Panc1 (cell line): ENCODE measurements at regions not wholly inside any gene's neighbourhood (a gene's known extent, or its start where the extent isn't known, plus 50 kb on each side); places are given as distances from the start of the nearest gene placed in this dataset.

Source experiments
- ATAC-seq: fragments of 200-7000 bp; cut with Tn5 transposase; 2 replicates; pipeline ENCODE4 v1.9.1; 2020; ENCODE audit warnings: mild to moderate bottlenecking, moderate library complexity
- BruUV-seq: library from RNA; stranded (reverse); fragments of 400-500 nt; replicated peaks from 2 replicates; lab custom pipeline; 2021; lab: Mats Ljungman, UMichigan
- CTCF ChIA-PET: fragments of 300-600 bp; sonication (Branson Sonifier 250); formaldehyde crosslinking; loops from one replicate; lab custom pipeline; 2022; ENCODE audit warnings: antibody characterized with exemption; lab: Charles Lee
- POLR2A ChIA-PET: fragments of 300-600 bp; sonication (Branson Sonifier 250); formaldehyde crosslinking; loops from one replicate; lab custom pipeline; 2022; ENCODE audit warnings: antibody characterized with exemption; lab: Charles Lee
- DNase-seq: peaks from one replicate; pipeline ENCODE4 v3.0.0-alpha.2; 2010; ENCODE audit warnings: low read depth, low spot score
- H3K27ac ChIP-seq: 2 replicates; pipeline ENCODE4 v1.5.1; 2011; ENCODE audit warnings: mild to moderate bottlenecking, low read length, inconsistent platforms
- H3K27me3 ChIP-seq: fragments of 200-500 bp; sonication (Bioruptor generic); 2 replicates; pipeline ENCODE4 v1.6.0; 2014; ENCODE audit warnings: low read length, inconsistent platforms; ENCODE audit not compliant: control insufficient read depth, insufficient read depth
- H3K36me3 ChIP-seq: fragments of 200-500 bp; sonication (Bioruptor generic); 2 replicates; pipeline ENCODE4 v1.5.1; 2014; ENCODE audit warnings: inconsistent platforms, mild to moderate bottlenecking, low read length, moderate library complexity; ENCODE audit not compliant: control insufficient read depth, insufficient read depth
- H3K4me1 ChIP-seq: 2 replicates; pipeline ENCODE4 v1.5.1; 2011; ENCODE audit warnings: inconsistent platforms, mild to moderate bottlenecking, low read length, moderate library complexity; ENCODE audit not compliant: control insufficient read depth, insufficient read depth
- H3K4me3 ChIP-seq, 2 experiments: 2 replicates each; pipeline ENCODE4 v1.5.1; 2011 to 2012; ENCODE audit warnings: low read depth in 2 of 2, low read length in 2 of 2, mild to moderate bottlenecking in 2 of 2, inconsistent platforms in 1 of 2, moderate library complexity in 1 of 2
- H3K9me3 ChIP-seq: fragments of 200-500 bp; sonication (Bioruptor generic); 2 replicates; pipeline ENCODE4 v1.5.1; 2014; ENCODE audit warnings: low read depth, mild to moderate bottlenecking, inconsistent platforms, low read length, moderate library complexity; ENCODE audit not compliant: control insufficient read depth, insufficient read depth
- POLR2AphosphoS5 ChIP-seq: IDR thresholded peaks from 2 replicates; pipeline ENCODE4 v1.6.1; 2012; ENCODE audit warnings: mild to moderate bottlenecking, low read depth, low read length, moderate library complexity
- SIN3A ChIP-seq: IDR thresholded peaks from 2 replicates; pipeline ENCODE4 v1.6.1; 2012; ENCODE audit warnings: low read depth, mild to moderate bottlenecking, low read length, moderate library complexity, borderline replicate concordance; ENCODE audit not compliant: insufficient read depth
- TCF7L2 ChIP-seq: IDR thresholded peaks from 2 replicates; pipeline ENCODE4 v1.6.1; 2011; ENCODE audit warnings: mild to moderate bottlenecking, low read depth, low read length, inconsistent platforms
- in situ Hi-C: cut with HindIII; loops from 2 replicates; pipeline ENCODE4 v1.10.0; 2016; ENCODE audit warnings: low sequenced_read_pairs, low pct_unique_long_range_greater_than_20kb
- intact Hi-C: fragments of 100-400 bp; cut with micrococcal nuclease; formaldehyde crosslinking; loops from one replicate; pipeline ENCODE4 v1.10.0; 2022; ENCODE audit not compliant: unreplicated experiment
- TF ChIP-seq, protein P1 (sequence below), 2 experiments: IDR thresholded peaks; 2 replicates each; pipeline ENCODE4 v1.6.1; 2011 to 2012; ENCODE audit warnings: low read depth in 2 of 2, control low read depth in 1 of 2, low read length in 1 of 2, mild to moderate bottlenecking in 1 of 2, moderate library complexity in 1 of 2; ENCODE audit not compliant: insufficient read depth in 1 of 2
- TF ChIP-seq, protein P2 (sequence below): fragments of 450-650 bp; IDR thresholded peaks from 2 replicates; pipeline ENCODE4 v1.5.1; 2017; ENCODE audit warnings: mild to moderate bottlenecking

DNA sequence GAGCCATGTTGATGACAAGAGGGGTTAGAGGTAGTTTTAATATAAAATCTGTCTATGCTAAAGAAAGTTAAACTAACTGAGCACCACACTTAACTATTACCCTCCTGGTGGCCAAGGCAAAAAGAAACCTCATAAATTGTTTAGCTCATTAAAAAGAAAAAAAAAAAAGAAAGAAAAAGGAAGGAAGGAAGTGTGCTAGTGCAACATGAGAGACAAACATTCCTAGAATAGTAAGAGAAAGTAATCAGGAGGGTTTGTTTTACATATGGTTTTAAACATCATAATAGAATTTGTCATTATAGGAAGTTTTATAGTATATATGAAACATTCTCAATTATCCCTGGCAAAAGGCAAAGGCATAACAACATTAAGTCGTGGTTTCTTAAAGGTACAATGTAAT is 152.3 kb downstream of the SNX18 start:
- Histone ChIP-seq H3K27me3 (no peaks in the 10 kb centered on the region), H3K4me3 (no peak overlapping the region), H3K27ac (no peak overlapping the region), H3K4me1 (no peaks in the 10 kb centered on the region), H3K36me3 (no peaks in the 10 kb centered on the region), H3K9me3 (no peaks in the 10 kb centered on the region)
- intact Hi-C loops (no loop called here), in situ Hi-C loops (no loop called here)
- CTCF ChIA-PET, result interaction anchor here (0.6 kb wide), 1 partner anchor 38 kb away, joined by 4 read pairs; no protein-coding TSS in a partner anchor
- DNase-seq, result no peak
- no peak for TF ChIP-seq POLR2AphosphoS5
- no peak for TF ChIP-seq SIN3A
- TF ChIP-seq, protein P1, sequence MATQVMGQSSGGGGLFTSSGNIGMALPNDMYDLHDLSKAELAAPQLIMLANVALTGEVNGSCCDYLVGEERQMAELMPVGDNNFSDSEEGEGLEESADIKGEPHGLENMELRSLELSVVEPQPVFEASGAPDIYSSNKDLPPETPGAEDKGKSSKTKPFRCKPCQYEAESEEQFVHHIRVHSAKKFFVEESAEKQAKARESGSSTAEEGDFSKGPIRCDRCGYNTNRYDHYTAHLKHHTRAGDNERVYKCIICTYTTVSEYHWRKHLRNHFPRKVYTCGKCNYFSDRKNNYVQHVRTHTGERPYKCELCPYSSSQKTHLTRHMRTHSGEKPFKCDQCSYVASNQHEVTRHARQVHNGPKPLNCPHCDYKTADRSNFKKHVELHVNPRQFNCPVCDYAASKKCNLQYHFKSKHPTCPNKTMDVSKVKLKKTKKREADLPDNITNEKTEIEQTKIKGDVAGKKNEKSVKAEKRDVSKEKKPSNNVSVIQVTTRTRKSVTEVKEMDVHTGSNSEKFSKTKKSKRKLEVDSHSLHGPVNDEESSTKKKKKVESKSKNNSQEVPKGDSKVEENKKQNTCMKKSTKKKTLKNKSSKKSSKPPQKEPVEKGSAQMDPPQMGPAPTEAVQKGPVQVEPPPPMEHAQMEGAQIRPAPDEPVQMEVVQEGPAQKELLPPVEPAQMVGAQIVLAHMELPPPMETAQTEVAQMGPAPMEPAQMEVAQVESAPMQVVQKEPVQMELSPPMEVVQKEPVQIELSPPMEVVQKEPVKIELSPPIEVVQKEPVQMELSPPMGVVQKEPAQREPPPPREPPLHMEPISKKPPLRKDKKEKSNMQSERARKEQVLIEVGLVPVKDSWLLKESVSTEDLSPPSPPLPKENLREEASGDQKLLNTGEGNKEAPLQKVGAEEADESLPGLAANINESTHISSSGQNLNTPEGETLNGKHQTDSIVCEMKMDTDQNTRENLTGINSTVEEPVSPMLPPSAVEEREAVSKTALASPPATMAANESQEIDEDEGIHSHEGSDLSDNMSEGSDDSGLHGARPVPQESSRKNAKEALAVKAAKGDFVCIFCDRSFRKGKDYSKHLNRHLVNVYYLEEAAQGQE (IDR thresholded peaks at IDR 0.05; ENCODE audit: insufficient read depth in 1 of 2, low read depth in 2 of 2, low read length in 1 of 2), result no peak
- TF ChIP-seq, protein P2, sequence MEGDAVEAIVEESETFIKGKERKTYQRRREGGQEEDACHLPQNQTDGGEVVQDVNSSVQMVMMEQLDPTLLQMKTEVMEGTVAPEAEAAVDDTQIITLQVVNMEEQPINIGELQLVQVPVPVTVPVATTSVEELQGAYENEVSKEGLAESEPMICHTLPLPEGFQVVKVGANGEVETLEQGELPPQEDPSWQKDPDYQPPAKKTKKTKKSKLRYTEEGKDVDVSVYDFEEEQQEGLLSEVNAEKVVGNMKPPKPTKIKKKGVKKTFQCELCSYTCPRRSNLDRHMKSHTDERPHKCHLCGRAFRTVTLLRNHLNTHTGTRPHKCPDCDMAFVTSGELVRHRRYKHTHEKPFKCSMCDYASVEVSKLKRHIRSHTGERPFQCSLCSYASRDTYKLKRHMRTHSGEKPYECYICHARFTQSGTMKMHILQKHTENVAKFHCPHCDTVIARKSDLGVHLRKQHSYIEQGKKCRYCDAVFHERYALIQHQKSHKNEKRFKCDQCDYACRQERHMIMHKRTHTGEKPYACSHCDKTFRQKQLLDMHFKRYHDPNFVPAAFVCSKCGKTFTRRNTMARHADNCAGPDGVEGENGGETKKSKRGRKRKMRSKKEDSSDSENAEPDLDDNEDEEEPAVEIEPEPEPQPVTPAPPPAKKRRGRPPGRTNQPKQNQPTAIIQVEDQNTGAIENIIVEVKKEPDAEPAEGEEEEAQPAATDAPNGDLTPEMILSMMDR, result no peak
- no peak for TF ChIP-seq TCF7L2
- no TSS peak for BruUV-seq
- POLR2A ChIA-PET, result interaction anchor here (0.6 kb wide), 1 partner anchor 573 kb away, joined by 3 read pairs; no protein-coding TSS in a partner anchor
- ATAC-seq, result no peak

DNA sequence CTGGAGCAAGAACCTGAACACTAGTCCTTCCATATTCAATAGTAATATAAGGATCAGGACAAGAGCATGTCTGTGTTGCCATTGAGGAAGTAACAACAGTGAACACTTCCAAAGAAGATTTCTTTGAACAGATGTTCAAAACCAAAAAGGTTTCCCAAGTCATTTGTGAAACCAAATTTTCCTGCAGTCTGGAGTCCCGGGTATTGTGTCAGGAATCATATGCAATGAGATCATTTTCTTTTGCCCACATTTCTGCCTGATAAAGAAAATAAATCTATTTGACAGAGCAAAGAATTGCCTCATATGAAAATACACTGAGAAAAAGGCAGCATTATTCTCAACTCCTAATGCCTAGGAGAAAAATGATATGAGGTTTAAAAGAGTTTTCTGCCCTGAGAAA is 151.7 kb downstream of the SNX18 start:
- in situ Hi-C loops (no loop called here), intact Hi-C loops (no loop called here)
- ChIA-PET CTCF (interaction anchor here (0.6 kb wide), 1 partner anchor 39 kb away, joined by 4 read pairs; no protein-coding TSS in a partner anchor), POLR2A (interaction anchor here (0.6 kb wide), 1 partner anchor 572 kb away, joined by 3 read pairs; no protein-coding TSS in a partner anchor)
- Histone ChIP-seq H3K27me3 (no peaks in the 10 kb centered on the region), H3K9me3 (no peaks in the 10 kb centered on the region), H3K4me3 (no peak overlapping the region), H3K27ac (no peak overlapping the region), H3K4me1 (no peaks in the 10 kb centered on the region), H3K36me3 (no peaks in the 10 kb centered on the region)
- BruUV-seq, result no TSS peak
- no peak for TF ChIP-seq SIN3A
- ATAC-seq (no peak), DNase-seq (no peak)

DNA sequence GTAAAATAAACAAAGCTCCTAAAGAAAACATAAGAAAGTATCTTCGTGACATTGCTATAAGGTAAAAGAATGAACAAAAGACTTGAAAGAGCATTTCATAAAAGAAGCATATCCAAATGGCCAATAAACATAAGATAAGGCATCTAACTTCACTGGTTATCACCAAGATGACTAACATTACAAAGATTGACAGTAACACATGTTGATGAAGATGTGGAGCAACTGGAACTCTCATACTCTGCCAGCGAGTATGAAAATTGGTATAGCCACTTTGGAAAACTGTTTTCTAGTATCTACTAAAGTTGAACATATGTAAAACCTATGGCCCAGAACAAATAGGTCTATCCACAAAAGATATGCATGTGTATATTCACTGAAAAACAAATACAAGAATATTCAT is 150.5 kb downstream of the SNX18 start:
- H3K36me3 ChIP-seq, result no peaks in the 10 kb centered on the region
- no peaks in the 10 kb centered on the region for H3K9me3 ChIP-seq
- H3K4me1 ChIP-seq, result no peaks in the 10 kb centered on the region
- no peak overlapping the region for H3K27ac ChIP-seq
- POLR2A ChIA-PET, result no interaction called here
- no peak overlapping the region for H3K4me3 ChIP-seq
- no peak for TF ChIP-seq TCF7L2
- TF ChIP-seq, protein P1 (IDR thresholded peaks at IDR 0.05; ENCODE audit: insufficient read depth in 1 of 2, low read depth in 2 of 2, low read length in 1 of 2), result no peak
- no peak for TF ChIP-seq SIN3A
- TF ChIP-seq, protein P2, result no peak
- no peak for TF ChIP-seq POLR2AphosphoS5
- BruUV-seq, result no TSS peak
- ATAC-seq (no peak), DNase-seq (no peak)
- in situ Hi-C loops, result no loop called here
- intact Hi-C loops, result no loop called here
- no peaks in the 10 kb centered on the region for H3K27me3 ChIP-seq
- CTCF ChIA-PET, result interaction anchor here (0.7 kb wide), 1 partner anchor 831 kb away, joined by 6 read pairs; no protein-coding TSS in a partner anchor
